Nephron progenitor cell (in vitro differentiated cells): ENCODE measurements at regions not wholly inside any gene's neighbourhood (a gene's known extent, or its start where the extent isn't known, plus 50 kb on each side); places are given as distances from the start of the nearest gene placed in this dataset.
A peak's percentile ranks its signal among the peaks of the same experiment; 100 is the strongest.

Experiments
- DNase-seq: peaks from one replicate; pipeline ENCODE4 v3.0.0; 2021
- H3K27ac Mint-ChIP-seq: 2 replicates; pipeline ENCODE4 v1.8.0; 2021; ENCODE audit warnings: mild to moderate bottlenecking, moderate library complexity, mixed read lengths
- H3K27me3 Mint-ChIP-seq: 2 replicates; pipeline ENCODE4 v1.8.0; 2021; ENCODE audit warnings: mild to moderate bottlenecking, low read depth, mixed read lengths; ENCODE audit not compliant: poor library complexity
- H3K36me3 Mint-ChIP-seq: 2 replicates; pipeline ENCODE4 v1.8.0; 2021; ENCODE audit warnings: low read depth, mixed read lengths
- H3K4me1 Mint-ChIP-seq: 2 replicates; pipeline ENCODE4 v1.8.0; 2021; ENCODE audit warnings: mixed read lengths
- H3K4me3 Mint-ChIP-seq: 2 replicates; pipeline ENCODE4 v1.8.0; 2021; ENCODE audit warnings: mild to moderate bottlenecking, moderate library complexity, mixed read lengths
- H3K9me3 Mint-ChIP-seq: 2 replicates; pipeline ENCODE4 v1.8.0; 2021; ENCODE audit warnings: mild to moderate bottlenecking, moderate library complexity, mixed read lengths
- TF ChIP-seq, protein P1 (sequence below): fragments of 200-600 bp; sonication (generic); IDR thresholded peaks from 2 replicates; pipeline ENCODE4 v1.5.0; 2021; ENCODE audit warnings: antibody characterized with exemption

DNA sequence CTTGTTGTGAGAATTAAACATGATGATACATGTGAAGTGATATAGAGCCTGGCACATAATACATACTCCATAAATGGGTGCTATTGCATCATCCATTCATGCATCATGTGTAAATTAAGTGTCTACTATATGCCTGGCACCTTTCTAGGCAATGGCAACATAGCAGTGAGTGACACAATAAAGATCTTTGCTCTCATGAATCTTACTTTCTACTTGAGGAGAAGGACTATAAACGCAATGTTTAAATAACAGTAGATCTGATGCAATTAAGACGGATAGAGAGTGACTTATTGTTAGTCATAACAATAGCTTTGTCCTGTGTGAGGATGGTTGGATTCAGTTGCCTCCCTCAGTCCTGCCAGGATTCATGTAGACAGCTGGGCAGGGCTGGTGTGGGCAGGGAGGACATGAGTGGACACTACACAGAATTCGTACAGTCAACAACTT is 88.4 kb upstream of the NPAS2 start:
- Mint-ChIP-seq H3K4me1 (peaks cover 22% of the 10 kb centered on the region), H3K4me3 (no peak overlapping the region), H3K36me3 (no peaks in the 10 kb centered on the region), H3K27ac (no peak overlapping the region), H3K9me3 (peaks cover 13% of the 10 kb centered on the region), H3K27me3 (peaks cover 12% of the 10 kb centered on the region)
- DNase-seq = no peak
- TF ChIP-seq, protein P1, sequence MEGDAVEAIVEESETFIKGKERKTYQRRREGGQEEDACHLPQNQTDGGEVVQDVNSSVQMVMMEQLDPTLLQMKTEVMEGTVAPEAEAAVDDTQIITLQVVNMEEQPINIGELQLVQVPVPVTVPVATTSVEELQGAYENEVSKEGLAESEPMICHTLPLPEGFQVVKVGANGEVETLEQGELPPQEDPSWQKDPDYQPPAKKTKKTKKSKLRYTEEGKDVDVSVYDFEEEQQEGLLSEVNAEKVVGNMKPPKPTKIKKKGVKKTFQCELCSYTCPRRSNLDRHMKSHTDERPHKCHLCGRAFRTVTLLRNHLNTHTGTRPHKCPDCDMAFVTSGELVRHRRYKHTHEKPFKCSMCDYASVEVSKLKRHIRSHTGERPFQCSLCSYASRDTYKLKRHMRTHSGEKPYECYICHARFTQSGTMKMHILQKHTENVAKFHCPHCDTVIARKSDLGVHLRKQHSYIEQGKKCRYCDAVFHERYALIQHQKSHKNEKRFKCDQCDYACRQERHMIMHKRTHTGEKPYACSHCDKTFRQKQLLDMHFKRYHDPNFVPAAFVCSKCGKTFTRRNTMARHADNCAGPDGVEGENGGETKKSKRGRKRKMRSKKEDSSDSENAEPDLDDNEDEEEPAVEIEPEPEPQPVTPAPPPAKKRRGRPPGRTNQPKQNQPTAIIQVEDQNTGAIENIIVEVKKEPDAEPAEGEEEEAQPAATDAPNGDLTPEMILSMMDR = no peak

GRCh38 chr2:100733391-100734187 is 86.3 kb upstream of the NPAS2 start:
- Mint-ChIP-seq H3K4me1 (peaks cover 22% of the 10 kb centered on the region), H3K4me3 (no peak overlapping the region), H3K27ac (peak overlapping the region; percentile 56), H3K27me3 (peaks cover 4% of the 10 kb centered on the region), H3K36me3 (no peaks in the 10 kb centered on the region), H3K9me3 (peaks cover 13% of the 10 kb centered on the region)
- TF ChIP-seq, protein P1 = no peak
- DNase-seq = peak; percentile 12

- Mint-ChIP-seq H3K4me1 (peaks cover 22% of the 10 kb centered on the region), H3K27ac (peak overlapping the region; percentile 41), H3K9me3 (no peaks in the 10 kb centered on the region), H3K27me3 (peaks cover 5% of the 10 kb centered on the region), H3K4me3 (no peak overlapping the region), H3K36me3 (no peaks in the 10 kb centered on the region)
- no peak for DNase-seq
- TF ChIP-seq, protein P1 = no peak
These were observed 83.6 kb upstream of the NPAS2 start for GRCh38 chr2:100736121-100736915.

GRCh38 chr2:100739735-100740432 is 80.1 kb upstream of the NPAS2 start:
- Mint-ChIP-seq H3K27ac (no peak overlapping the region), H3K27me3 (peaks cover 28% of the 10 kb centered on the region), H3K4me3 (no peak overlapping the region), H3K4me1 (no peaks in the 10 kb centered on the region), H3K36me3 (no peaks in the 10 kb centered on the region), H3K9me3 (no peaks in the 10 kb centered on the region)
- no peak for DNase-seq
- TF ChIP-seq, protein P1 = no peak

GRCh38 chr2:100741880-100742276 is 78.1 kb upstream of the NPAS2 start:
- no peak for DNase-seq
- Mint-ChIP-seq H3K36me3 (no peaks in the 10 kb centered on the region), H3K4me3 (no peak overlapping the region), H3K27me3 (peaks cover 28% of the 10 kb centered on the region), H3K4me1 (no peaks in the 10 kb centered on the region), H3K9me3 (no peaks in the 10 kb centered on the region), H3K27ac (no peak overlapping the region)
- TF ChIP-seq, protein P1 = no peak
